ENCODE measurements at regions not wholly inside any gene's neighbourhood (a gene's known extent, or its start where the extent isn't known, plus 50 kb on each side); places are given as distances from the start of the nearest gene placed in this dataset.
"Not testable (repeated sequence)": the region's sequence is repeated elsewhere in the genome, so short reads cannot be mapped to it uniquely, and the experiment has no call there.

GRCh38 chr5:23433534-23434315 lies 73.7 kb upstream of the PRDM9 start:
- no peak for TF ChIP-seq CTCF (IDR thresholded peaks at IDR 0.05; ENCODE audit: low read depth, low read length)
- DNase-seq (ENCODE audit: extremely low read depth, low read depth) = no peak

- no peak for DNase-seq (ENCODE audit: extremely low read depth, low read depth)
- no peak for TF ChIP-seq CTCF (IDR thresholded peaks at IDR 0.05; ENCODE audit: low read depth, low read length)
These were observed 78.7 kb upstream of the PRDM9 start for GRCh38 chr5:23428705-23429104.

- DNase-seq (ENCODE audit: extremely low read depth, low read depth) = not testable (repeated sequence)
These were observed 87.2 kb upstream of the PRDM9 start for GRCh38 chr5:23420214-23420613.

- DNase-seq (ENCODE audit: extremely low read depth, low read depth) = no peak
- no peak for TF ChIP-seq CTCF (IDR thresholded peaks at IDR 0.05; ENCODE audit: low read depth, low read length)
These were observed 88.3 kb upstream of the PRDM9 start for GRCh38 chr5:23419115-23419514.

- no peak for TF ChIP-seq CTCF (IDR thresholded peaks at IDR 0.05; ENCODE audit: low read depth, low read length)
- no peak for DNase-seq (ENCODE audit: extremely low read depth, low read depth)
These were observed 94.9 kb upstream of the PRDM9 start for GRCh38 chr5:23412515-23412914.

GRCh38 chr5:23411994-23412393 lies 95.4 kb upstream of the PRDM9 start:
- no peak for TF ChIP-seq CTCF (IDR thresholded peaks at IDR 0.05; ENCODE audit: low read depth, low read length)
- DNase-seq (ENCODE audit: extremely low read depth, low read depth) = no peak

- TF ChIP-seq CTCF (IDR thresholded peaks at IDR 0.05; ENCODE audit: low read depth, low read length) = no peak
- DNase-seq (ENCODE audit: extremely low read depth, low read depth) = no peak
These were observed 96.2 kb upstream of the PRDM9 start for GRCh38 chr5:23411200-23411599.

GRCh38 chr5:23410775-23411174 lies 96.6 kb upstream of the PRDM9 start:
- not testable (repeated sequence) for DNase-seq (ENCODE audit: extremely low read depth, low read depth)
